Loucy (cell line): ENCODE measurements at regions not wholly inside any gene's neighbourhood (a gene's known extent, or its start where the extent isn't known, plus 50 kb on each side); places are given as distances from the start of the nearest gene placed in this dataset.
A peak's percentile ranks its signal among the peaks of the same experiment; 100 is the strongest.

ENCODE experiments used
- H2AFZ ChIP-seq: fragments of 200-600 bp; sonication (generic); 2 replicates; pipeline ENCODE4 v1.6.0; 2016; ENCODE audit warnings: antibody characterized with exemption, mild to moderate bottlenecking, low read length, moderate library complexity
- H3F3A ChIP-seq: fragments of 200-600 bp; 2 replicates; pipeline ENCODE4 v1.6.0; 2016; ENCODE audit warnings: antibody characterized with exemption, low read depth, mild to moderate bottlenecking
- H3K27me3 ChIP-seq: fragments of 200-600 bp; sonication (generic); 2 replicates; pipeline ENCODE4 v1.6.1; 2014; ENCODE audit warnings: low read length, mild to moderate bottlenecking; ENCODE audit not compliant: insufficient read depth, poor library complexity, severe bottlenecking
- H3K36me3 ChIP-seq: fragments of 200-600 bp; sonication (generic); 2 replicates; pipeline ENCODE4 v1.6.1; 2016; ENCODE audit warnings: low read length; ENCODE audit not compliant: insufficient read depth
- H3K4me1 ChIP-seq: fragments of 200-600 bp; sonication (generic); 2 replicates; pipeline ENCODE4 v1.5.1; 2014; ENCODE audit warnings: low read length, mild to moderate bottlenecking; ENCODE audit not compliant: insufficient read depth, poor library complexity, severe bottlenecking
- H3K4me2 ChIP-seq: fragments of 200-600 bp; sonication (generic); 2 replicates; pipeline ENCODE4 v1.6.0; 2014; ENCODE audit warnings: antibody characterized with exemption, low read length, low read depth, mild to moderate bottlenecking; ENCODE audit not compliant: poor library complexity, severe bottlenecking
- H3K4me3 ChIP-seq: fragments of 200-600 bp; sonication (generic); 2 replicates; pipeline ENCODE4 v1.5.1; 2014; ENCODE audit warnings: low read length, mild to moderate bottlenecking, mixed read lengths; ENCODE audit not compliant: poor library complexity, severe bottlenecking
- H3K79me2 ChIP-seq: fragments of 200-600 bp; sonication (generic); 2 replicates; pipeline ENCODE4 v1.6.1; 2014; ENCODE audit warnings: low read length; ENCODE audit not compliant: insufficient read depth
- H3K9ac ChIP-seq: fragments of 200-600 bp; sonication (generic); 2 replicates; pipeline ENCODE4 v1.6.0; 2014; ENCODE audit warnings: mild to moderate bottlenecking, low read depth, low read length, moderate library complexity; ENCODE audit not compliant: poor library complexity, severe bottlenecking
- H3K9me2 ChIP-seq: fragments of 200-600 bp; sonication (generic); replicated peaks from 2 replicates; pipeline ENCODE4 v1.6.1; 2016; ENCODE audit warnings: low read depth, low read length, mixed read lengths
- H3K9me3 ChIP-seq: fragments of 200-600 bp; sonication (generic); 2 replicates; pipeline ENCODE4 v1.6.1; 2014; ENCODE audit warnings: mild to moderate bottlenecking, antibody characterized with exemption, low read length, low read depth; ENCODE audit not compliant: insufficient read depth
- H4K20me1 ChIP-seq: fragments of 200-600 bp; sonication (generic); 2 replicates; pipeline ENCODE4 v1.6.0; 2014; ENCODE audit warnings: antibody characterized with exemption, low read length, mild to moderate bottlenecking; ENCODE audit not compliant: insufficient read depth, poor library complexity, severe bottlenecking
- CTCF ChIP-seq: fragments of 200-600 bp; sonication (generic); conservative IDR thresholded peaks from 2 replicates; pipeline ENCODE4 v1.5.1; 2014; ENCODE audit warnings: mild to moderate bottlenecking, antibody characterized with exemption, low read length
- EZH2phosphoT487 ChIP-seq: fragments of 200-600 bp; IDR thresholded peaks from 2 replicates; pipeline ENCODE4 v1.6.1; 2018; ENCODE audit warnings: antibody characterized with exemption, mild to moderate bottlenecking, moderate library complexity, borderline replicate concordance

DNA sequence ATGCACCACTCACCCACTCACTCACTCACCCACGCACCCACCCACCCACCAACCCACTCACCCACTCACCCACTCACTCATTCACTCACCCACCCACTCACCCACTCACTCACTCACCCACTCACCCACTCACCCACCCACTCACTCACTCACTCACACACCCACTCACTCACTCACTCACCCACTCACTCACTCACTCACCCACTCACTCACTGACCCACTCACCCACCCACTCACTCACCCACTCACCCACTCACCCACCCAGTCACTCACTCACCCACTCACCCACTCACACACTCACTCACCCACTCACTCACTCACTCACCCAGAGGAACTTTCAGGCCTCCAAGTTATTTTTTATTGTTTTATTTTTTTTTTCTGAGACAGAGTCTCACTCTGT, 93.1 kb upstream of the MKI67 start:
- peaks cover 59% of the 10 kb centered on the region for H3K4me1 ChIP-seq
- no peaks in the 10 kb centered on the region for H3K27me3 ChIP-seq
- H3K9ac ChIP-seq = no peak overlapping the region
- no peaks in the 10 kb centered on the region; the same call in 1 of the 2 replicates for H3K36me3 ChIP-seq
- no peaks in the 10 kb centered on the region for H4K20me1 ChIP-seq
- H3K9me2 ChIP-seq = no peaks in the 10 kb centered on the region
- no peak for TF ChIP-seq CTCF
- TF ChIP-seq EZH2phosphoT487 = no peak
- H3K4me2 ChIP-seq = no peak overlapping the region
- no peaks in the 10 kb centered on the region for H3F3A ChIP-seq
- peaks cover 7% of the 10 kb centered on the region; the same call in 1 of the 2 replicates for H3K79me2 ChIP-seq
- no peak overlapping the region for H3K4me3 ChIP-seq
- H2AFZ ChIP-seq = no peak overlapping the region
- H3K9me3 ChIP-seq = no peaks in the 10 kb centered on the region

- H3K4me1 ChIP-seq = peaks cover 61% of the 10 kb centered on the region
- no peaks in the 10 kb centered on the region for H3K9me3 ChIP-seq
- no peaks in the 10 kb centered on the region for H3F3A ChIP-seq
- peak overlapping the region; percentile 47 for H3K9ac ChIP-seq
- no peaks in the 10 kb centered on the region for H4K20me1 ChIP-seq
- no peak overlapping the region for H2AFZ ChIP-seq
- H3K4me3 ChIP-seq = no peak overlapping the region
- H3K4me2 ChIP-seq = peak overlapping the region; percentile 22
- H3K79me2 ChIP-seq = peaks cover 7% of the 10 kb centered on the region; the same call in 1 of the 2 replicates
- H3K9me2 ChIP-seq = no peaks in the 10 kb centered on the region
- H3K36me3 ChIP-seq = no peaks in the 10 kb centered on the region
- no peaks in the 10 kb centered on the region for H3K27me3 ChIP-seq
- TF ChIP-seq CTCF = no peak
- no peak for TF ChIP-seq EZH2phosphoT487
These were observed 93.8 kb upstream of the MKI67 start for GRCh38 chr10:128220021-128220420.

- peak overlapping the region; percentile 22 for H3K4me2 ChIP-seq
- H3K27me3 ChIP-seq = no peaks in the 10 kb centered on the region
- no peaks in the 10 kb centered on the region for H3K9me3 ChIP-seq
- H3K4me3 ChIP-seq = no peak overlapping the region
- no peaks in the 10 kb centered on the region for H4K20me1 ChIP-seq
- no peaks in the 10 kb centered on the region for H3F3A ChIP-seq
- peaks cover 61% of the 10 kb centered on the region for H3K4me1 ChIP-seq
- H3K9ac ChIP-seq = peak overlapping the region; percentile 47
- H2AFZ ChIP-seq = no peak overlapping the region
- H3K79me2 ChIP-seq = peaks cover 12% of the 10 kb centered on the region; the same call in 1 of the 2 replicates
- H3K36me3 ChIP-seq = no peaks in the 10 kb centered on the region
- TF ChIP-seq EZH2phosphoT487 = no peak
- TF ChIP-seq CTCF = no peak
- H3K9me2 ChIP-seq = no peaks in the 10 kb centered on the region
These were observed 94.9 kb upstream of the MKI67 start for GRCh38 chr10:128221117-128221516.
